DOHH2 (cell line): ENCODE measurements at regions not wholly inside any gene's neighbourhood (a gene's known extent, or its start where the extent isn't known, plus 50 kb on each side); places are given as distances from the start of the nearest gene placed in this dataset.

Experiments
- H3F3A ChIP-seq: fragments of 200-600 bp; sonication (generic), shearing (Covaris generic); 2 replicates; pipeline ENCODE4 v1.6.0; 2016; ENCODE audit warnings: antibody characterized with exemption, mild to moderate bottlenecking; ENCODE audit not compliant: control insufficient read depth, insufficient read depth
- H3K27ac ChIP-seq: fragments of 200-600 bp; sonication (generic); 2 replicates; pipeline ENCODE4 v1.5.1; 2014; ENCODE audit warnings: low read depth, mild to moderate bottlenecking, low read length, moderate library complexity
- H3K27me3 ChIP-seq: fragments of 200-600 bp; sonication (generic); 2 replicates; pipeline ENCODE4 v1.6.1; 2014; ENCODE audit warnings: mild to moderate bottlenecking, low read length, mixed read lengths; ENCODE audit not compliant: control insufficient read depth
- H3K36me3 ChIP-seq: fragments of 200-600 bp; sonication (generic); 2 replicates; pipeline ENCODE4 v1.6.1; 2014; ENCODE audit warnings: mild to moderate bottlenecking, low read length, moderate library complexity, mixed read lengths; ENCODE audit not compliant: control insufficient read depth
- H3K4me1 ChIP-seq: fragments of 200-600 bp; sonication (generic); 2 replicates; pipeline ENCODE4 v1.6.1; 2014; ENCODE audit warnings: mild to moderate bottlenecking, low read length, mixed read lengths; ENCODE audit not compliant: control insufficient read depth
- H3K4me2 ChIP-seq: fragments of 200-600 bp; sonication (generic); 2 replicates; pipeline ENCODE4 v1.6.0; 2014; ENCODE audit warnings: mild to moderate bottlenecking, low read length, moderate library complexity
- H3K4me3 ChIP-seq: fragments of 200-600 bp; sonication (generic); 2 replicates; pipeline ENCODE4 v1.5.1; 2014; ENCODE audit warnings: mild to moderate bottlenecking, low read length, mixed read lengths
- H3K79me2 ChIP-seq: fragments of 200-600 bp; sonication (generic); 2 replicates; pipeline ENCODE4 v1.6.1; 2014; ENCODE audit warnings: mild to moderate bottlenecking, low read length, mixed read lengths; ENCODE audit not compliant: control insufficient read depth
- H3K9me2 ChIP-seq: fragments of 200-600 bp; sonication (generic); replicated peaks from 2 replicates; pipeline ENCODE4 v1.6.1; 2014; ENCODE audit warnings: mild to moderate bottlenecking, low read length, mixed read lengths; ENCODE audit not compliant: control insufficient read depth
- H3K9me3 ChIP-seq: fragments of 200-600 bp; sonication (generic); 2 replicates; pipeline ENCODE4 v1.6.1; 2014; ENCODE audit warnings: antibody characterized with exemption, low read length, mixed read lengths; ENCODE audit not compliant: control insufficient read depth, insufficient read depth
- H4K20me1 ChIP-seq: fragments of 200-600 bp; sonication (generic); 2 replicates; pipeline ENCODE4 v1.6.0; 2014; ENCODE audit warnings: low read depth, mild to moderate bottlenecking, antibody characterized with exemption, low read length, moderate library complexity; ENCODE audit not compliant: control insufficient read depth, insufficient read depth
- EZH2phosphoT487 ChIP-seq: fragments of 200-600 bp; sonication (generic); IDR thresholded peaks from 2 replicates; pipeline ENCODE4 v1.6.1; 2017; ENCODE audit warnings: borderline replicate concordance, mild to moderate bottlenecking, antibody characterized with exemption, low read length, moderate library complexity, mixed read lengths
- TF ChIP-seq, protein P1 (sequence below): fragments of 200-600 bp; sonication (generic); IDR thresholded peaks from one replicate; pipeline ENCODE4 v1.5.1; 2014; ENCODE audit warnings: antibody characterized with exemption, mild to moderate bottlenecking, low read depth, low read length; ENCODE audit not compliant: poor library complexity, severe bottlenecking

DNA sequence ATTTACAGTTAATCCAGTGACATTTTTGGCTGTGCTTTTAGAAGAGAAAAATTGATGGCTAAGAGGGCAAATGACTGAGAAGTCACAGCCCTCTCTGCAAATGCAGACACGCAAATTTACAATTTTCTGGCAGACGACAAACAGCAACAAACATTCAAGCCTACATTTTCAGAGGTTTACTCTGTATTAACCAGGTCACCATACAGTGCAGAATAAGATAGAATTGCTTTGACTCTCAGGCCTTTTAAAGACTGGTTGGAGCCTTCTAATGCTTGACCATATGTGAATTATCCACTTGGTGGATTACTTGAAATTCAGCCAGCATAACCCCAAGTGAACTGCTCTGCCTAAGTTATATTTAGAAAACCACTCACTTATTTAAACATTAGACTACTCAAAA, 65.5 kb upstream of the FOXN2 start:
- TF ChIP-seq, protein P1, sequence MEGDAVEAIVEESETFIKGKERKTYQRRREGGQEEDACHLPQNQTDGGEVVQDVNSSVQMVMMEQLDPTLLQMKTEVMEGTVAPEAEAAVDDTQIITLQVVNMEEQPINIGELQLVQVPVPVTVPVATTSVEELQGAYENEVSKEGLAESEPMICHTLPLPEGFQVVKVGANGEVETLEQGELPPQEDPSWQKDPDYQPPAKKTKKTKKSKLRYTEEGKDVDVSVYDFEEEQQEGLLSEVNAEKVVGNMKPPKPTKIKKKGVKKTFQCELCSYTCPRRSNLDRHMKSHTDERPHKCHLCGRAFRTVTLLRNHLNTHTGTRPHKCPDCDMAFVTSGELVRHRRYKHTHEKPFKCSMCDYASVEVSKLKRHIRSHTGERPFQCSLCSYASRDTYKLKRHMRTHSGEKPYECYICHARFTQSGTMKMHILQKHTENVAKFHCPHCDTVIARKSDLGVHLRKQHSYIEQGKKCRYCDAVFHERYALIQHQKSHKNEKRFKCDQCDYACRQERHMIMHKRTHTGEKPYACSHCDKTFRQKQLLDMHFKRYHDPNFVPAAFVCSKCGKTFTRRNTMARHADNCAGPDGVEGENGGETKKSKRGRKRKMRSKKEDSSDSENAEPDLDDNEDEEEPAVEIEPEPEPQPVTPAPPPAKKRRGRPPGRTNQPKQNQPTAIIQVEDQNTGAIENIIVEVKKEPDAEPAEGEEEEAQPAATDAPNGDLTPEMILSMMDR: no peak
- TF ChIP-seq EZH2phosphoT487: no peak
- H3K4me3 ChIP-seq: no peak overlapping the region
- H3K4me2 ChIP-seq: no peak overlapping the region

DNA sequence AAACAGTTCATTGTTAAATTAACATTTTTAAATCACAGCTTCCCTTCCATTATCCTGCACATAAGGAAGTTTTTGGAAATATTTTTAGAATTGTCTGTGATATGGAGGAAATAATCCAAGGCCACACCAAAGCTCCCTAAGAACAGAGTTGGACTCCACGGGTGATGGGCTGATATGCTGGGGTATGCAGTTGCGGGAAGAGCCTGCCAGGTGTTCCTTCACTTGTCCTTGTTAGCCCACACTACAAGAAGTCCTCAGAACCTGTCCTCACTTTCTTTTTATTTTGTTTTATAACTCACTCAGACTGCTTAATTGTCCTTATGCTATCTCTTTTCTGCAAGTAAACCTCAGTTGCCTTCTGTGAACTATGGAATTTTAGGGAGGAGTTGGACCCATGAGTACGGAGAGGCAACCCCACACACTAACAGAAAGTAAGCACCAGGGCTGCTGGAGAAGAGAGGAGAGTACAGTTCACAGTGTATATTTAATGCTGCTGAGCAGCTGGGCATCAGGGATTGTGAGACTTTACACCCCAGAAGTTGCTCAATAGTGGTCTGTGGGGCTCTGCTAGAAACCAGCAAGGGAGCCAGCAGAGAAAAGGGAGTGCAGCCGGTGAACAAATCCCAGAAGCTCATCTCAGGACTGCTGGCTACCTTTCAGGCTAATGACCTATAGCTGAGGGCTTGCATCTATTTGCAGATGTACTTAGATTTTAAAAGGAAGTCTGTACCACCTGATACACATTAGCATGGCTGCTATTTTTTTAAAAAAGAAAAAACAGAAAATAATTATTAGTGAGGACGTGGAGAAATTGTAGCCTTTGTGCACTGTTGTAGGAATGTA, 64.6 kb upstream of the FOXN2 start:
- Histone ChIP-seq H3K9me2 (no peaks in the 10 kb centered on the region), H3K27ac (no peak overlapping the region), H3F3A (no peaks in the 10 kb centered on the region), H3K9me3 (no peaks in the 10 kb centered on the region), H3K4me3 (no peak overlapping the region), H3K36me3 (no peaks in the 10 kb centered on the region), H3K4me2 (no peak overlapping the region), H3K4me1 (peaks cover 4% of the 10 kb centered on the region; the same call in 1 of the 2 replicates), H3K79me2 (no peaks in the 10 kb centered on the region), H3K27me3 (0 out of 2 replicates have a peak, but pooled peaks cover 7% of the 10 kb centered on the region), H4K20me1 (no peaks in the 10 kb centered on the region)
- TF ChIP-seq, protein P1: no peak
- TF ChIP-seq EZH2phosphoT487: no peak

More for the DNA sequence above, 65.5 kb upstream of the FOXN2 start:
- Histone ChIP-seq H3K27me3 (0 out of 2 replicates have a peak, but pooled peaks cover 7% of the 10 kb centered on the region), H4K20me1 (no peaks in the 10 kb centered on the region), H3K79me2 (no peaks in the 10 kb centered on the region), H3K9me3 (no peaks in the 10 kb centered on the region), H3K4me1 (peaks cover 4% of the 10 kb centered on the region; the same call in 1 of the 2 replicates), H3K27ac (no peak overlapping the region), H3K9me2 (no peaks in the 10 kb centered on the region), H3K36me3 (no peaks in the 10 kb centered on the region), H3F3A (no peaks in the 10 kb centered on the region)

DNA sequence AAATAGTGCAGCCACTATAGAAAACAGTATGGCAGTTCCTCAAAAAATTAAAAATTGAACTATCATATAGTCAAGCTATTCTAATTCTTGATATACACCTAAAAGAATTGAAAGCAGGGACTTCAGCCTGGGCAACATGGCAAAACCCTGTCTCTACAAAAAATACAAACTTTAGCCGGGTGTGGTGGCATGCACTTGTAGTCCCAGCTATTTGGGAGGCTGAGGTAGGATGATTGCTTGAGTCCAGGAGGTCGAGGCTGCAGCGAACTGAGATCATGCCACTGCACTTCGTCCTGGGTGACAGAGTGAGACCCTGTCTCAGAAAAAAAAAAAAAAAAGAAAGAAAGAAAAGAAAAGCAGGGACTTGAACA, 64.0 kb upstream of the FOXN2 start:
- Histone ChIP-seq H3K9me2 (no peaks in the 10 kb centered on the region), H3K79me2 (no peaks in the 10 kb centered on the region), H3K4me2 (no peak overlapping the region), H3F3A (no peaks in the 10 kb centered on the region), H3K36me3 (no peaks in the 10 kb centered on the region), H3K4me3 (no peak overlapping the region), H3K4me1 (peaks cover 4% of the 10 kb centered on the region; the same call in 1 of the 2 replicates), H3K9me3 (no peaks in the 10 kb centered on the region), H4K20me1 (no peaks in the 10 kb centered on the region), H3K27ac (no peak overlapping the region), H3K27me3 (0 out of 2 replicates have a peak, but pooled peaks cover 7% of the 10 kb centered on the region)
- TF ChIP-seq EZH2phosphoT487: no peak
- TF ChIP-seq, protein P1: no peak
